Brain microvascular endothelial cell (primary cell): ENCODE measurements at regions not wholly inside any gene's neighbourhood (a gene's known extent, or its start where the extent isn't known, plus 50 kb on each side); places are given as distances from the start of the nearest gene placed in this dataset.
A peak's percentile ranks its signal among the peaks of the same experiment; 100 is the strongest.

Experiments
- DNase-seq: peaks from one replicate; pipeline ENCODE4 v3.0.0-alpha.2; 2020
- H3K27ac ChIP-seq: fragments of 250-450 bp; sonication (Bioruptor Pico); 2 replicates; pipeline ENCODE4 v1.5.1; 2020; ENCODE audit warnings: mild to moderate bottlenecking, moderate library complexity
- H3K27me3 ChIP-seq: fragments of 250-450 bp; sonication (Bioruptor Pico); replicated peaks from 2 replicates; pipeline ENCODE4 v1.5.1; 2020; ENCODE audit warnings: mild to moderate bottlenecking
- H3K36me3 ChIP-seq: fragments of 250-450 bp; sonication (Bioruptor Pico); replicated peaks from 2 replicates; pipeline ENCODE4 v1.5.1; 2020; ENCODE audit warnings: mild to moderate bottlenecking
- H3K4me3 ChIP-seq: 2 replicates; pipeline ENCODE4 v1.5.1; 2011; ENCODE audit warnings: low read depth, mild to moderate bottlenecking, control low read depth, low read length, moderate library complexity
- in situ Hi-C: cut with HindIII; loops from 2 replicates; pipeline ENCODE4 v1.10.0; 2017; ENCODE audit warnings: low sequenced_read_pairs, low pct_ligation_motif_present
- TF ChIP-seq, protein P1 (sequence below): IDR thresholded peaks from 2 replicates; pipeline ENCODE4 v1.5.1; 2011; ENCODE audit warnings: low read depth, mild to moderate bottlenecking, moderate library complexity, low read length, control low read depth, inconsistent platforms; ENCODE audit errors: missing control alignments

DNA sequence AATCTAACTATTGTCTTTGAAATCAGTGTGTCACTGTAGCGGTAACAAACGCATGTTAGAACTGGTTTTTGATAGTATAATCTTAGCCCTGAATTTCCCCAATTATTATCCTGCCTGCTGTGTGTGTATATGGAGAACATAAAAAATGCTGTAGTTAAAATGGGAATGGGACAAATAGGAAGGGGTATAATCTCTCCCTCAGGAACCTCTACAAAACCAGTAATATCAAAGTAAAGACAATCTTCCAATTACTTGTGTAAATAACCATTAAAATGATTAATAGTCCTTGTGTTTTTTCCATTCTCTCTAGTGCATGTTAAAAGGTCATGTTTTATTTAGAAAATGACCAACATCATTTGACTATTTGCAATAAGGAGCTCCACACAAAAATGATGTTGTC lies 200.1 kb upstream of the TMTC1 start:
- TF ChIP-seq, protein P1, sequence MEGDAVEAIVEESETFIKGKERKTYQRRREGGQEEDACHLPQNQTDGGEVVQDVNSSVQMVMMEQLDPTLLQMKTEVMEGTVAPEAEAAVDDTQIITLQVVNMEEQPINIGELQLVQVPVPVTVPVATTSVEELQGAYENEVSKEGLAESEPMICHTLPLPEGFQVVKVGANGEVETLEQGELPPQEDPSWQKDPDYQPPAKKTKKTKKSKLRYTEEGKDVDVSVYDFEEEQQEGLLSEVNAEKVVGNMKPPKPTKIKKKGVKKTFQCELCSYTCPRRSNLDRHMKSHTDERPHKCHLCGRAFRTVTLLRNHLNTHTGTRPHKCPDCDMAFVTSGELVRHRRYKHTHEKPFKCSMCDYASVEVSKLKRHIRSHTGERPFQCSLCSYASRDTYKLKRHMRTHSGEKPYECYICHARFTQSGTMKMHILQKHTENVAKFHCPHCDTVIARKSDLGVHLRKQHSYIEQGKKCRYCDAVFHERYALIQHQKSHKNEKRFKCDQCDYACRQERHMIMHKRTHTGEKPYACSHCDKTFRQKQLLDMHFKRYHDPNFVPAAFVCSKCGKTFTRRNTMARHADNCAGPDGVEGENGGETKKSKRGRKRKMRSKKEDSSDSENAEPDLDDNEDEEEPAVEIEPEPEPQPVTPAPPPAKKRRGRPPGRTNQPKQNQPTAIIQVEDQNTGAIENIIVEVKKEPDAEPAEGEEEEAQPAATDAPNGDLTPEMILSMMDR, result no peak
- H3K4me3 ChIP-seq, result no peak overlapping the region
- no peaks in the 10 kb centered on the region for H3K27me3 ChIP-seq
- no peak for DNase-seq
- H3K27ac ChIP-seq, result no peak overlapping the region
- no peaks in the 10 kb centered on the region for H3K36me3 ChIP-seq
- in situ Hi-C loops, result no loop called here

DNA sequence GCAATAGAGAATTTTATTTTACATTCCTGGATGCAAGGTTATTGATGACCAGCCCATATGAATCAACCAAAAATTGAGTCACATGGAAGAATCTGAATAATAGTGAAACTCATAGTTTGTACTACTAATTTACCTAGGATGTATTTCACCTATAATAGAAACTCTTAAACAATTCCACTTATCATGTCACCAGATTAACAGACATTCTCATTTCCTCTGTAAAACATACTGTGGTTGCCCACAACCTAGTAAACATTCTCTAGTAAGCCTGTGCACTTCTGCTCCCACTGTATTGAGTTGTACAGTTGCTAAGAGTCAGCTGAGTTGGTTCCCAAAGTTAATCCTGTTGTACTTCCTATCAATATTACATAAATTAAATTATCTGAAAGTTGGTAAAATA lies 196.6 kb upstream of the TMTC1 start:
- in situ Hi-C loops, result no loop called here
- Histone ChIP-seq H3K27ac (no peak overlapping the region), H3K27me3 (no peaks in the 10 kb centered on the region), H3K36me3 (no peaks in the 10 kb centered on the region), H3K4me3 (no peak overlapping the region)
- no peak for DNase-seq
- TF ChIP-seq, protein P1, result no peak

DNA sequence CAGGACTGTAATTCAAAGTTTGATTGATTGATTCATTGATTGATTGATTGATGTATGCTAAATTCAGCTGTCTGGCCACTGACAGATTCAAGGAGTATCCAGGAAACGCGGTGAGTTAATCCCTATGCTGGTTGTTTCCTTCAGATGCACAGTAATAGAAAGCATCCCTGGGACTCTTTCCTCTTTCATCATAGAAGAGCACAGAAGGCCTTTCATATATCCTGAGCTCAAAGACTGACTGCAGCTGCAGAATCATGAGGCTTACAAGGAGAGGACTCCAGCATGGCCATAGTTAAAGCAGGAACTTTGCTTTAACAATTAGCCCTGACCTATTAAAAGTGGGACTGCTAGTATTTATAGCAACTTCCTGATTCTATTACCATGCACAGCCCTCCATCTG lies 187.7 kb upstream of the TMTC1 start:
- TF ChIP-seq, protein P1, result no peak

DNA sequence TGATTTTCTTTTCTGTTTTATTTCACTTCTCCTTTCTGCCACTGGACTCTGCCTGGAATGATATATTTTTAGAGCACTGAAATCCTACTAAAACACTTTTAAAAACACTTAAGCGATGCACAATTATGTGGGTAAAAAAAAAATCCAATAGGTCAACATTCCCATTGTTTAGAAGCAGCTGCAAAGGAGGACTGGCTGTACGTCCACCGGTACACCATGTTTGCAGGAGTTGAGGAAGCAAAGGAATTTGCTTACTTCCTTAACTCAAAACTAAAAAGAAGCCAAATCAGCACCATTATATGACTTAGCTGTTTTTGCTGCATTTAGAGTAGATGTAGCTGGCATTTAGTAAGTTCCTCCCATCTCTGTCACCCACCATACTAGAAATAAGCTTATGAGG lies 186.8 kb upstream of the TMTC1 start:
- TF ChIP-seq, protein P1, result no peak
- no peaks in the 10 kb centered on the region for H3K36me3 ChIP-seq
- no peaks in the 10 kb centered on the region for H3K27me3 ChIP-seq
- no peak overlapping the region for H3K27ac ChIP-seq
- in situ Hi-C loops, result no loop called here
- H3K4me3 ChIP-seq, result no peak overlapping the region
- no peak for DNase-seq

More for the DNA sequence above, 187.7 kb upstream of the TMTC1 start:
- Histone ChIP-seq H3K4me3 (no peak overlapping the region), H3K36me3 (no peaks in the 10 kb centered on the region), H3K27me3 (no peaks in the 10 kb centered on the region), H3K27ac (no peak overlapping the region)
- in situ Hi-C loops, result no loop called here
- DNase-seq, result no peak

DNA sequence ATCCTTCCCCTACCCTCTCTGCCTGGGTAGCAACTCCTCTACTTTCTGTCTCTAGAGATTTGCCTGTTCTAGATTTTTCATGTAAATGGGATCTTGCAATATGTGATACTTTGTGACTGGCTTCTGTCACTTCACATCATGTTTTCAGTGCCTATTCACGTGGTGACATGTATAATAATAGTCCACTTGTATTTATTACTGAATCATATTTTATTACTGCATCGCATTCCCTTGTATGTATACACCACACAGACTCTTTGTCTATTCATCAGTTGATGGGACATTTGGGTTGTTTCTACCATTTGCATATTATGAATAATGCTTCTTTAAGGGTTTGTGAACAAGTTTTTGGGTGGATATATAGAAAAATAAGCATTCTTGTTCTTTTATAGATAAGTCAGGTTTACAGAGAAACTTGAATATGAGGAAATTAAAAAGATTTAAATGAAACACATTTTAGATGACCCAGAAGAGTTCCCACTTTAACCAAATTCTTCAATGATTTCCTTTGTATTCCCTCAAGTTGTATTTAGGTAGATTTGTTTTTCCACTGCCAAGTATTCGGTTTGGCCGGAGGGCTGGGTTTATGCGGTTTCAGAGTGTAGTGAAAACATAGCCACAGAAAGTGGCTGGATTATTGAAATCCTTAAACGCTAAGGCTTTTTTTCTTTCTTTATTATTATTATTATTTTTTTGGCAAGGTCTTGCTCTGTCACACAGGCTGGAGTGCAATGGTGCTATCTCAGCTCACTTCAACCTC lies 178.7 kb upstream of the TMTC1 start:
- no peaks in the 10 kb centered on the region for H3K36me3 ChIP-seq
- no peak overlapping the region for H3K4me3 ChIP-seq
- no peak for DNase-seq
- in situ Hi-C loops, result no loop called here
- no peaks in the 10 kb centered on the region for H3K27me3 ChIP-seq
- no peak overlapping the region for H3K27ac ChIP-seq
- TF ChIP-seq, protein P1, result no peak

DNA sequence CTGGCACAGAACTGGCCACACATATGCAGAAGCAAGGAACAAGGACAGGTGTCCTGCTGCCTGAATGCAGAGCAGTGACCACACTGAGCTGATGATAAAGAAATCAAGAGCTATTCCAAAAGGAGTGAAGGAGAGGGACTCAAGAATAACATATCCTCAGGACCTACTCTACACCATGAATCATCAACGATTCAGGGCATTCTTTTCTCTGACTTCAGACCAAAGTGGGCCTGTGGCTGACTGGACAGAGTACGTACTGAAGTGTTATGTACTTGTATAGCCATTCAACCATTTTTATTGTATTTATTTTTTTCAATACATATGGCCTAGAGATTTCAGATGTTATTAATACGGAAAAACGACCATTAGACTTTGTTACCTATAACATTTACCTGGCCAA lies 177.5 kb upstream of the TMTC1 start:
- TF ChIP-seq, protein P1, result no peak
- in situ Hi-C loops, result no loop called here
- Histone ChIP-seq H3K36me3 (no peaks in the 10 kb centered on the region), H3K27ac (no peak overlapping the region), H3K4me3 (no peak overlapping the region), H3K27me3 (no peaks in the 10 kb centered on the region)
- peak; percentile 57 for DNase-seq
